ENCODE measurements at regions not wholly inside any gene's neighbourhood (a gene's known extent, or its start where the extent isn't known, plus 50 kb on each side); places are given as distances from the start of the nearest gene placed in this dataset.

DNA sequence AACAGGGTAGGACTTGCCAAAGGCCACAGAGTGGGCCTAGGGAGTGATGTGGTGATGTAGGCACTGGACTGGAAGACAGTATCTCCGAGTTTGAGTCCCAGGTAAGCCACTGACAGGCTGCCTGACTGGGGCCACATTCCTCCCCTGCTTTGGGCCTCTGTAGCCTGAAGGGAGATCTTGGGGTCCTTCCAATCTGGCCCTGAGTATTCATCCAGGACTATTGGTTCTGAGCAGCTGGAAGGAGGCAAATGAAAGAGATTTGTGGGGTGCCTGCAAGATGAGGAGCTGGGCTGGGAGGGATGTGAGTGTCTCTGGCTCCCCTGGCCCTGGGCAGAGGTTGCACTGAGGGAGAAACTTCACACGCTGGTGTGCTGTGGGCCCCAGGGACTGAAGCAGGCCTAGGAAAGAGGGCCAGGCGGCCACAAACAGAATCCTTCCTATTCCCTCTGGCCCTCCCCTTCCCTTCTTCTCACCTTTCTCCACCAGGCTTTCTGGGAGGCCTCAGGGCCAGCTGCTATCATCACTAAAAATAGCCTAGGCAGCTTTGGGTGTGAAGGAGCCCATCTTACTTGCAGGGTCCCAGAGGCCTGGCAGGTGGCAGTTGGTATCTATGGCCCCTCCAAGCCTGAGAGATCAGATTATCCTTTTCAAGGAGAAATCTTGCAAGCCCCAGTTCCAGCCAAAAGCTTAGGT, 70.1 kb downstream of the PJA1 start:
- no peak for TF ChIP-seq SRF (IDR thresholded peaks at IDR 0.05; ENCODE audit: low read depth in 2 of 2, low read length in 2 of 2)
- TF ChIP-seq CREB1 (IDR thresholded peaks at IDR 0.05; ENCODE audit: low read depth) = no peak
- TF ChIP-seq RBBP5 (conservative IDR thresholded peaks at IDR 0.05) = no peak
- TF ChIP-seq, protein P1, sequence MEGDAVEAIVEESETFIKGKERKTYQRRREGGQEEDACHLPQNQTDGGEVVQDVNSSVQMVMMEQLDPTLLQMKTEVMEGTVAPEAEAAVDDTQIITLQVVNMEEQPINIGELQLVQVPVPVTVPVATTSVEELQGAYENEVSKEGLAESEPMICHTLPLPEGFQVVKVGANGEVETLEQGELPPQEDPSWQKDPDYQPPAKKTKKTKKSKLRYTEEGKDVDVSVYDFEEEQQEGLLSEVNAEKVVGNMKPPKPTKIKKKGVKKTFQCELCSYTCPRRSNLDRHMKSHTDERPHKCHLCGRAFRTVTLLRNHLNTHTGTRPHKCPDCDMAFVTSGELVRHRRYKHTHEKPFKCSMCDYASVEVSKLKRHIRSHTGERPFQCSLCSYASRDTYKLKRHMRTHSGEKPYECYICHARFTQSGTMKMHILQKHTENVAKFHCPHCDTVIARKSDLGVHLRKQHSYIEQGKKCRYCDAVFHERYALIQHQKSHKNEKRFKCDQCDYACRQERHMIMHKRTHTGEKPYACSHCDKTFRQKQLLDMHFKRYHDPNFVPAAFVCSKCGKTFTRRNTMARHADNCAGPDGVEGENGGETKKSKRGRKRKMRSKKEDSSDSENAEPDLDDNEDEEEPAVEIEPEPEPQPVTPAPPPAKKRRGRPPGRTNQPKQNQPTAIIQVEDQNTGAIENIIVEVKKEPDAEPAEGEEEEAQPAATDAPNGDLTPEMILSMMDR (IDR thresholded peaks at IDR 0.05 in 2 of 3, conservative IDR thresholded peaks at IDR 0.05 in 1 of 3; ENCODE audit: control insufficient read depth in 2 of 3, extremely low read depth in 1 of 3, insufficient read depth in 1 of 3, low read depth in 3 of 3, low read length in 3 of 3) = no peak
- TF ChIP-seq EZH2 (IDR thresholded peaks at IDR 0.05; ENCODE audit: borderline replicate concordance, control insufficient read depth, low read depth, low read length) = no peak
- TF ChIP-seq KLF5 (IDR thresholded peaks at IDR 0.05; ENCODE audit: partially characterized antibody) = no peak
- TF ChIP-seq MXI1 (IDR thresholded peaks at IDR 0.05; ENCODE audit: low read depth, low read length) = no peak
- no peak for TF ChIP-seq FOXK2 (IDR thresholded peaks at IDR 0.05)
- TF ChIP-seq TAF1 (IDR thresholded peaks at IDR 0.05; ENCODE audit: borderline replicate concordance, low read depth, low read length) = no peak

Data from GM12878 (cell line).